Smooth muscle cell (in vitro differentiated cells): ENCODE measurements at regions not wholly inside any gene's neighbourhood (a gene's known extent, or its start where the extent isn't known, plus 50 kb on each side); places are given as distances from the start of the nearest gene placed in this dataset.

Source experiments
- DNase-seq: peaks from one replicate; lab custom pipeline; 2025; ENCODE audit not compliant: unreplicated experiment; lab: John Stamatoyannopoulos, UW
- H2AFZ ChIP-seq: fragments of 200-600 bp; sonication (generic); 2 replicates; pipeline ENCODE4 v1.6.0; 2016; ENCODE audit warnings: antibody characterized with exemption, low read depth, mild to moderate bottlenecking
- H3F3A ChIP-seq: fragments of 200-600 bp; sonication (generic); 2 replicates; pipeline ENCODE4 v1.6.0; 2017; ENCODE audit warnings: antibody characterized with exemption, low read depth
- H3K27ac ChIP-seq: fragments of 200-600 bp; sonication (generic); 2 replicates; pipeline ENCODE4 v1.5.1; 2016; ENCODE audit warnings: low read depth, mild to moderate bottlenecking
- H3K27me3 ChIP-seq: fragments of 200-600 bp; sonication (generic); 2 replicates; pipeline ENCODE4 v1.6.1; 2016; ENCODE audit warnings: low read depth, mild to moderate bottlenecking
- H3K36me3 ChIP-seq: fragments of 200-600 bp; sonication (generic); 2 replicates; pipeline ENCODE4 v1.5.1; 2016; ENCODE audit warnings: low read depth
- H3K4me1 ChIP-seq: fragments of 200-600 bp; sonication (generic); 2 replicates; pipeline ENCODE4 v1.5.1; 2016; ENCODE audit warnings: low read depth
- H3K4me2 ChIP-seq: fragments of 200-600 bp; sonication (generic); 2 replicates; pipeline ENCODE4 v1.6.0; 2016; ENCODE audit warnings: mild to moderate bottlenecking
- H3K4me3 ChIP-seq: fragments of 200-600 bp; sonication (generic); 2 replicates; pipeline ENCODE4 v1.5.1; 2016; ENCODE audit warnings: mild to moderate bottlenecking
- H3K79me2 ChIP-seq: fragments of 200-600 bp; sonication (generic); 2 replicates; pipeline ENCODE4 v1.6.0; 2016; ENCODE audit warnings: low read depth, mild to moderate bottlenecking
- H3K9ac ChIP-seq: fragments of 200-600 bp; sonication (generic); 2 replicates; pipeline ENCODE4 v1.6.0; 2016; ENCODE audit warnings: low read depth
- H3K9me3 ChIP-seq: fragments of 200-600 bp; sonication (generic); replicated peaks from 2 replicates; pipeline ENCODE4 v1.5.1; 2016; ENCODE audit warnings: low read depth
- H4K20me1 ChIP-seq: fragments of 200-600 bp; sonication (generic); 2 replicates; pipeline ENCODE4 v1.6.0; 2016; ENCODE audit warnings: low read depth
- CTCF ChIP-seq: fragments of 200-600 bp; sonication (generic); IDR thresholded peaks from 2 replicates; pipeline ENCODE4 v1.5.1; 2017; ENCODE audit warnings: borderline replicate concordance, mild to moderate bottlenecking, antibody characterized with exemption; ENCODE audit not compliant: insufficient read depth, poor library complexity, severe bottlenecking
- WGBS: methylation state at CpG from one replicate; pipeline ENCODE4 v1.1.7; 2016; ENCODE audit warnings: low lambda C conversion rate; 5-methylcytosine and 5-hydroxymethylcytosine counted together

- Histone ChIP-seq H3F3A (no peaks in the 10 kb centered on the region), H3K79me2 (no peaks in the 10 kb centered on the region), H3K9ac (no peak overlapping the region), H3K4me3 (no peak overlapping the region), H3K4me1 (no peaks in the 10 kb centered on the region), H3K4me2 (no peak overlapping the region), H3K27ac (no peak overlapping the region), H3K27me3 (no peaks in the 10 kb centered on the region), H4K20me1 (no peaks in the 10 kb centered on the region), H3K36me3 (no peaks in the 10 kb centered on the region), H3K9me3 (no peaks in the 10 kb centered on the region), H2AFZ (no peak overlapping the region)
- no peak for TF ChIP-seq CTCF
- WGBS, result 73% methylated on average over 1 of the region's 1 CpG
- no peak for DNase-seq
Observed at GRCh38 chr5:87608385-87608784, 195.7 kb upstream of the CCNH start.

GRCh38 chr5:87605663-87606062 lies 192.9 kb upstream of the CCNH start:
- WGBS, result 88% methylated on average over 2 of the region's 2 CpGs
- Histone ChIP-seq H3K27ac (no peak overlapping the region), H3K9ac (no peak overlapping the region), H3F3A (no peaks in the 10 kb centered on the region), H3K4me1 (no peaks in the 10 kb centered on the region), H3K4me3 (no peak overlapping the region), H3K79me2 (no peaks in the 10 kb centered on the region), H3K4me2 (no peak overlapping the region), H3K9me3 (no peaks in the 10 kb centered on the region), H2AFZ (no peak overlapping the region), H4K20me1 (no peaks in the 10 kb centered on the region), H3K36me3 (no peaks in the 10 kb centered on the region), H3K27me3 (no peaks in the 10 kb centered on the region)
- TF ChIP-seq CTCF, result no peak
- no peak for DNase-seq

GRCh38 chr5:87599778-87600177 lies 187.0 kb upstream of the CCNH start:
- Histone ChIP-seq H4K20me1 (no peaks in the 10 kb centered on the region), H3K79me2 (no peaks in the 10 kb centered on the region), H3K4me1 (no peaks in the 10 kb centered on the region), H3K27me3 (no peaks in the 10 kb centered on the region), H3K4me2 (no peak overlapping the region), H3K9me3 (no peaks in the 10 kb centered on the region), H3K27ac (no peak overlapping the region), H3K36me3 (no peaks in the 10 kb centered on the region), H3F3A (no peaks in the 10 kb centered on the region), H2AFZ (no peak overlapping the region), H3K4me3 (no peak overlapping the region), H3K9ac (no peak overlapping the region)
- TF ChIP-seq CTCF, result no peak
- 86% methylated on average over 2 of the region's 2 CpGs for WGBS
- no peak for DNase-seq

GRCh38 chr5:87598460-87598859 lies 185.7 kb upstream of the CCNH start:
- Histone ChIP-seq H3K79me2 (no peaks in the 10 kb centered on the region), H3K9ac (no peak overlapping the region), H3K4me1 (no peaks in the 10 kb centered on the region), H3K27ac (no peak overlapping the region), H2AFZ (no peak overlapping the region), H3K4me3 (no peak overlapping the region), H4K20me1 (no peaks in the 10 kb centered on the region), H3K9me3 (no peaks in the 10 kb centered on the region), H3K4me2 (no peak overlapping the region), H3K36me3 (no peaks in the 10 kb centered on the region), H3K27me3 (no peaks in the 10 kb centered on the region), H3F3A (no peaks in the 10 kb centered on the region)
- 91% methylated on average over 1 of the region's 1 CpG for WGBS
- no peak for DNase-seq
- TF ChIP-seq CTCF, result no peak
